PC-9 (cell line): ENCODE measurements at regions not wholly inside any gene's neighbourhood (a gene's known extent, or its start where the extent isn't known, plus 50 kb on each side); places are given as distances from the start of the nearest gene placed in this dataset.

ENCODE experiments used
- CTCF ChIP-seq: fragments of 200-600 bp; sonication (generic); conservative IDR thresholded peaks from 2 replicates; pipeline ENCODE4 v1.6.1; 2017; ENCODE audit warnings: mixed run types, antibody characterized with exemption, mild to moderate bottlenecking, moderate library complexity
- EZH2 ChIP-seq: fragments of 200-600 bp; sonication (generic); IDR thresholded peaks from 2 replicates; pipeline ENCODE4 v1.8.0; 2017; ENCODE audit warnings: antibody characterized with exemption, low read depth

GRCh38 chrX:120736989-120737388 is 107.1 kb upstream of the C1GALT1C1 start:
- TF ChIP-seq EZH2 (no peak), CTCF (no peak)
